Ishikawa (cell line): ENCODE measurements at regions not wholly inside any gene's neighbourhood (a gene's known extent, or its start where the extent isn't known, plus 50 kb on each side); places are given as distances from the start of the nearest gene placed in this dataset.

Source experiments
- CEBPB ChIP-seq: IDR thresholded peaks from 2 replicates; pipeline ENCODE4 v1.6.1; 2012
- EP300 ChIP-seq: IDR thresholded peaks from 2 replicates; pipeline ENCODE4 v1.6.1; 2012; ENCODE audit warnings: borderline replicate concordance
- FOXM1 ChIP-seq: IDR thresholded peaks from 2 replicates; pipeline ENCODE4 v1.6.1; 2012; ENCODE audit warnings: low read depth, borderline replicate concordance
- MAX ChIP-seq: IDR thresholded peaks from 2 replicates; pipeline ENCODE4 v1.6.1; 2012
- NFIC ChIP-seq: IDR thresholded peaks from 2 replicates; pipeline ENCODE4 v1.6.1; 2012
- RAD21 ChIP-seq: IDR thresholded peaks from 2 replicates; pipeline ENCODE4 v1.6.1; 2012; ENCODE audit warnings: low read depth
- REST ChIP-seq: IDR thresholded peaks from 2 replicates; pipeline ENCODE4 v1.6.1; 2012; ENCODE audit warnings: low read depth, mild to moderate bottlenecking
- TAF1 ChIP-seq: IDR thresholded peaks from 2 replicates; pipeline ENCODE4 v1.6.1; 2012; ENCODE audit warnings: low read depth, mild to moderate bottlenecking
- TCF12 ChIP-seq: IDR thresholded peaks from 2 replicates; pipeline ENCODE4 v1.6.1; 2012; ENCODE audit warnings: low read depth
- ZBTB7A ChIP-seq: IDR thresholded peaks from 2 replicates; pipeline ENCODE4 v1.6.1; 2012; ENCODE audit warnings: low read depth
- TF ChIP-seq, protein P1 (sequence below): IDR thresholded peaks from 2 replicates; pipeline ENCODE4 v1.6.1; 2012

DNA sequence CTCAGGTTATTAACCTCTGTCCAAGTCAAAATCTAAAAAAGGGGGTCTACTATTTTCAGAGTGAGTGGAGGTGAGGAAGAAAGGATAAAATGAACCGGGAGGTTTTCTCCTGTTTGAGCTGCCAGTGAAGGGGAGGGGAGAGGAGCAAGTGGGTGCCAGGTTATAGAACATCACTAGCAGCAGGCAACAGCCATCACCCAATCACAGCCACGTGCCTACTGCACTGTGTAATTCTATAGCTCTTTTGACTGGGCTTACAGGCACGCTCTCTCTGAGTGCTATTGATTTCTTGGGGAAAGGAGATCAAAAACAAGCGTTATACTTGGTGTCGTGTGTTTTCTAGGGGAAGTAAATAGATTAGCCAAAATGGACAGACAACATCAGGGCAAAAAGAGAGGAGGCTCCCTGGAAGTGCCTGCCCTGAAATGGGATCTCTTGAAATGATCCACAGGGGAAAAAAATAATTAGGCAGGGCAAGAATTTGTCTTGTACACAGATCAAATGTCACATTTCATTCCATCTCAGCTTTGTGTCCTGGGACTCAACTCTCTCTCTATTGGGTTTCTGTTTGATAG lies 300.5 kb upstream of the LCORL start:
- TF ChIP-seq, protein P1, sequence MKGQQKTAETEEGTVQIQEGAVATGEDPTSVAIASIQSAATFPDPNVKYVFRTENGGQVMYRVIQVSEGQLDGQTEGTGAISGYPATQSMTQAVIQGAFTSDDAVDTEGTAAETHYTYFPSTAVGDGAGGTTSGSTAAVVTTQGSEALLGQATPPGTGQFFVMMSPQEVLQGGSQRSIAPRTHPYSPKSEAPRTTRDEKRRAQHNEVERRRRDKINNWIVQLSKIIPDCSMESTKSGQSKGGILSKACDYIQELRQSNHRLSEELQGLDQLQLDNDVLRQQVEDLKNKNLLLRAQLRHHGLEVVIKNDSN, result no peak
- TF ChIP-seq TAF1 (no peak), FOXM1 (no peak), TCF12 (no peak), NFIC (no peak), MAX (0 out of 2 replicates have a peak, but pooled peaks have one; percentile 23), ZBTB7A (no peak), REST (no peak), RAD21 (no peak), EP300 (no peak), CEBPB (no peak)
